T-helper 9 cell (primary cell): ENCODE measurements at regions not wholly inside any gene's neighbourhood (a gene's known extent, or its start where the extent isn't known, plus 50 kb on each side); places are given as distances from the start of the nearest gene placed in this dataset.

ENCODE experiments used
- DNase-seq: peaks from one replicate; pipeline ENCODE4 v3.0.0-alpha.2; 2020

GRCh38 chr5:146940295-146940694 lies 61.7 kb upstream of the PPP2R2B start:
- DNase-seq: no peak

GRCh38 chr5:146944019-146944418 lies 65.5 kb upstream of the PPP2R2B start:
- no peak for DNase-seq

- no peak for DNase-seq
Measured at GRCh38 chr5:146944764-146945616, 66.4 kb upstream of the PPP2R2B start.

DNA sequence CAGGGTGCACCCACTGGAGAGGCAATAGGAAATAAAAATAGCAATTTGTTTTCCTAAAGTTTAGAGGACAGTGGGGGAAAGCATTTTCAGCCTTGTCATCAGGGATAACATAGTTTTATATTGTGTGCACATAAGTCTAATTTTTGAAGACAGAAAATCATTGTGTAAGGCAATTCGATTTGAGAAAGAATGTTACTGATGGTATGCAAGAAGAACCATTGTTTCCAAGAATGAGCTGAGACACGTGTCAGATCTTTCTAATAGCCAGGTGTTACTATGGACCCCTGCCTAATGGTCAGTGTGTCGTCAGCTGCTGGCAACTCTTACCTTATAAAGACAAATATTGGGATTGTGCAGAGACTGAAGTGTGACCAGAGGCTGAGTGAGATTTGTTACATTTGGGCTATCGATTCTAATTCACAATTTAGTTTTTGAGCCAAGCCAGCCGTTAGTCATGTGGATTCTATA lies 67.1 kb upstream of the PPP2R2B start:
- no peak for DNase-seq

- no peak for DNase-seq
Measured at GRCh38 chr5:146947181-146947941, 68.8 kb upstream of the PPP2R2B start.

GRCh38 chr5:146948666-146949065 lies 70.1 kb upstream of the PPP2R2B start:
- DNase-seq: no peak

DNA sequence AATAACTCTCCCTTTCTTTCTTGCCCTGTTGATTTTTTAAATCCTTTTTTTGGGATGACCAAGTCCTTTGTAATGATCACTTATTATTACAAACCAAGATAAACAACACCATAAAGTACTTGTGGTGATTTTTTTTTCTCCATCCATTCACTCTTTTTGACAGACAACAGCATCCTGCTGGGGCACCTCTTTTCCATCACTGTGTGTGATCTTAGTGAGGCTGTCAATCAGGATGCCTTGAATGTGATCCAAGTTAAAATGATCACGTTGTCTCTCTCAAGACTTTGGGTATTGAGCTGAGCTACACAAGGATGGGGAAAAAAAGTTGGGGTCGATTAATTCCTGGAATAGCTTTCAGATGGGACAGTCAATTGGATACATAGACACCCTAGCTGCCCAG lies 73.6 kb upstream of the PPP2R2B start:
- no peak for DNase-seq

DNA sequence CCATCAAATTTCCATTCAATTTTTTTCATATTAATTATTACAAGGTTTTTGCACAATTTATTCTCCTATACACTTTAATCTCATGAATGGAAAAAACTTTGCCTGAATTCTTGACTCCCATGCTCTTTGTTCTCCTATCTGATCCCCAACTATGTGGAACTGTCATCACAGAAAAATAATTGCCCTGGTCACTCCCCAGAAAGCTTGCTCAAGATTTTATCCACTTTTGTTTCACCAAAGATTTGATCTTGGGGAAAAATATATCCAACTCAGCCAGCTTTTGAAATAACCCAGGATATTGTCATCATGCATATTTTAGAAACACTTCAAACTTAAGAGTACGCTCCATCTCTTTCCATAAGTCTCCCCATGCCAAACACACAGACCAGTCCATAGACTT lies 77.7 kb upstream of the PPP2R2B start:
- DNase-seq: no peak

GRCh38 chr5:146959360-146959759 lies 80.8 kb upstream of the PPP2R2B start:
- no peak for DNase-seq

- DNase-seq: no peak
Measured at GRCh38 chr5:146962801-146963355, 84.3 kb upstream of the PPP2R2B start.

DNA sequence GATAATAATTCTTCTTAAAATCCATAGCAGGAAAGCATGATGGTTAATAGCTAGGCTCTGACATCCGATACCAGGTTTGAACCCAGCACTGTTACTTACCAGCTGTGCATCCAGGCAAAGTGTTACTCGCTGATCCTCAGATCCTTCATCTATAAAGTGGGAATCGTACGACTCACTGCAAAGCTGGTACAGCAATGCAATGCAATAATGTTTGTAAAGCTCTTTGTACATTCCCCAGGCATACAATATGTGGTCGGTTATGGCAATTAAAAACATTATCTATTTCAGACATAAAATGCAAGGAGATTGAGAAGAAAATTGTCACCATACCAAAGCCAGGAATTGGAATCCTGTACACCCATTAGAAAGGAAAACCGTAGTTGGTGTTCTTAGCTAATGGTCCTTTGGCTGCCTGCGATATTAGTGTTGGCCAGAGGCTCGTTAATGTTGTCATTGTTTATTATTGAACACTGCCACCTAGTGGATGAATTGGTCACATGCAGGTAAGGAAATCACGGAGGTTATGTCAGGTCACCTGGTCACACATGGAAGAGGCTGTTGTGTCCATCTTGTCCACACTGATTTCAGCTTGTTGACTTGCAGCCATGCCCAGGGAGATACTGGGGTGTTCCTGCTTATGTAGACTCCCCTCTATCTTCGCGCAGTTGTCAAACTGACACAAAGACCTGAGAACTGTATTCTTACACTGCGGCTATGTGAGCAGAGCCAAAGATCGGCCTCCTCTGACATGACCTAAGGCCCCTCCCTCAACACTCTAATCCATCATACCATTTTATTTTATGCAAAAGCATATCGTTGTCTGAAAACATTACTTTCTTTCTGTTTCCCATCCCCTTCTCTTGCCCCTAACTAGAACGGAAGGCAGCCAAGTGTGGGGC lies 87.5 kb upstream of the PPP2R2B start:
- peak; percentile 26 for DNase-seq

DNA sequence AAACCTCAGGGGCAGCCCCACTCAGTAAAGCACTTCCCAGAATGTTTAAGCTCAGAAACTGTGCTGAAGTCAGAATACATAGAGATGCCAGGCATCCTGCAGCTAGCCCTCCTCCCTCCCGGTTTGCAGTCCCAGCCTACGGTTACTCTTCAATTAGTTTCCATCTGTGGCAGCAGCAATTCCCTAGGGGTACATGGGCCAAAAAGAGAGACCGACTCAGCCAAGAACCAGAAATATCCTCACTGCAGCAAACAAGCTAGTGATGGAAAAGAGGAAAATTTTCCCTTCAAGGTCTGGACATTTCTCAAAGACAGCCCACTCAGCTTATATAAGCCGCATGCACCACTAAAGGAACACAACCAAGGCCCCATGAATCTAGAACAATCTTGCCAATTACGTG lies 89.1 kb upstream of the PPP2R2B start:
- DNase-seq: no peak

GRCh38 chr5:146971401-146971800 lies 92.8 kb upstream of the PPP2R2B start:
- DNase-seq: no peak

- no peak for DNase-seq
Measured at GRCh38 chr5:146986469-146986868, 107.9 kb upstream of the PPP2R2B start.

DNA sequence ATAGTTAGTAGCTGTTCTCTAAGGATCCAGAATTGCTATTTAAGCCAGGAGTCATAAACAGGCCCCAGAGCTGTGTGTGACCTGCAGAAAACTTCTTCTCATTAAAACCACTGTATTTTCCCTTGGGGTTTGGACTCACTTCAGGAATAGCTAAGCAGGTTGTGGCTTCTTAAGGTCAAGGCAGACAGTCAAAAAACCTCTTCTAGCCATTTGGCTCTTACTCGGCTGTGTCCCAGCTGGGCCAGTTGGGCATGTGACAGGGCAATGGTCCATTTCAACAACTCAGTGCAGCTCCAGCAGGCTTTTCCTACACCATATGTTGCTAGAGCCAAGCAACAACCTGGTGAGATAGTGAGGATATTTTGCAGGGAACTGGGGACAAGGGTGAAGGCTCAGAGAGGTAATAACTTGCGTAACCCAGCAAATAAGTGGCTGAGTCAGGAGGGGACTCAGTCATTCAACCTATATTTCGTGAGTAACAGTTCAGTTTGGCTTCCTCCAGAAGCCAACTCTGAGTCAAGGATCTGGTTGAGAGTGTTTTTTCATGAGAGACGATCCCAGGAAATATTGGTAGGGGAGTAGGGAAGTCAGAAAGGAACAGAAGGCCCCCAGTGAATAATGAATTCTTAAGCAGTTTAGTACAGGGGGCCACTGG lies 115.4 kb upstream of the PPP2R2B start:
- DNase-seq: no peak

GRCh38 chr5:146995878-146996277 lies 117.3 kb upstream of the PPP2R2B start:
- DNase-seq: no peak

DNA sequence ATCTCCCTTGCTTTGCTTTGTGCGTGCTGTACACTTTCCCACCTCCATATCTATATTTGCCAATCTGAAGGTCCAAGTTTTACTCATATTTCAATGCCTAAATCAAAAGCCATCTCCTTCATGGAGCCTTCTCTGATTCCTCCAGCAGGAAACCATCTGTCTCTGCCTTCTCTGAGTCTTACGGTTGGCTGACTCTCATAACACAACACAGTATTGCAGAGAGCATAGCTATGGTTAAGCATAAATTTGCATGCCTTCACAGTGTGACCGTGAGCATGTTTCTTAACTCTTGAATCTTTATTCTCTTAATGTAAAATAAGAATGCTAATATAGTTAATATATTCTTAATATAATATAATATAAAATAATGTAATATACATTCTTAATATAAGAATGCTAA lies 136.8 kb upstream of the PPP2R2B start:
- DNase-seq: no peak

- no peak for DNase-seq
Measured at GRCh38 chr5:147017191-147017590, 138.6 kb upstream of the PPP2R2B start.

DNA sequence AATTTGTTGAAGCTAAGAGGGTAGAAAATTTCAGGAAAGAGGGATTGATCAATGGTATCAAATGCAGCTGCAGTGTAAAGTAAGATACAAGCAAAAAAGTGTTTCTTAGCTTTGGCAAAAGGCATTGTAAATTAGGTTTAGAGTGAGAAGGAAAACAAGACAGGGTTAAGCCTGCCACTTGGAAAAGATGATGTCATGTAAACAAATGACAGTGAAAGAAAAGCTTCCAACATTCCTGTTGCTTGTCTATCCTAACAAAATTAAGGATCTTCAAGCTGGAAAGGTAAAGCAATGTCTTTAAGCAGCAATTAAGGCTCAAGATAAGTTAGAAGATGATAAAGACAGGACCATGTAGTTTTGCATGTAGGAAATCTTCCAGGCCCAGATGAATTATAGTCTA lies 139.1 kb upstream of the PPP2R2B start:
- DNase-seq: no peak

- DNase-seq: no peak
Measured at GRCh38 chr5:147018812-147019211, 140.3 kb upstream of the PPP2R2B start.

DNA sequence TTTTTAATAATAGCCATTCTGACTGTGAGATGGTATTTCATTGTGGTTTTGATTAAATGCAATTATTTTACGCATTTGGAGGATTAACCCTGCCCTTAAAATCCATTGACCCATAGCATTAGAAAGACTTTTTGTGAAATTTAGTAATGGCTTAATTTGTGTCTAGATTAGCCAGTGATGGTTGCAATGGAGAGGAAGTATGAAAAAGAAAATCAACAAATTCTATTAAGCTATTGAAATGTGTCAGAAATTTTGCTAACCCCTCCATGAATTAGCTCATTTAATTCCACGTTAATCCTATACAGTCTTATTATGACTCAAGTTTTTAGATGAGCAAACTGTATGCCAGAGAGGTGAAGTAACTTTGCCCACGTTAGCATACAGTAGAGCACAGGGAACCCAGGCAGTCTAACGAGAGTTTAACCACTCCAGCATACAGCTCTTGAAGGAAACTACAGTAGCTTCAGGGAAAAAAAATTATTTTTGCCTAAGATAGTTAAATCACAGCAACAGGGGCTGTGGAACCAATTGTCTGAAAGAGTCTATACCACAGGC lies 158.2 kb upstream of the PPP2R2B start:
- no peak for DNase-seq
